ENCODE measurements at regions not wholly inside any gene's neighbourhood (a gene's known extent, or its start where the extent isn't known, plus 50 kb on each side); places are given as distances from the start of the nearest gene placed in this dataset.
"Not testable (repeated sequence)": the region's sequence is repeated elsewhere in the genome, so short reads cannot be mapped to it uniquely, and the experiment has no call there.

- peak; percentile 40 for DNase-seq (ENCODE audit: low spot score)
- no peak for TF ChIP-seq CTCF (IDR thresholded peaks at IDR 0.05; ENCODE audit: extremely low read depth, insufficient read depth, missing control alignments)
- in situ Hi-C loops (cut with MboI; ENCODE audit: low pct_unique_long_range_greater_than_20kb, low sequenced_read_pairs, unreplicated experiment), result no loop called here
These were observed 1529.3 kb upstream of the TPTE start for GRCh38 chr21:8991968-8992621.

- DNase-seq (ENCODE audit: low spot score), result no peak
- TF ChIP-seq CTCF (IDR thresholded peaks at IDR 0.05; ENCODE audit: extremely low read depth, insufficient read depth, missing control alignments), result no peak
- in situ Hi-C loops (cut with MboI; ENCODE audit: low pct_unique_long_range_greater_than_20kb, low sequenced_read_pairs, unreplicated experiment), result no loop called here
These were observed 1528.6 kb upstream of the TPTE start for GRCh38 chr21:8992731-8993174.

GRCh38 chr21:8993284-8993942 lies 1528.0 kb upstream of the TPTE start:
- TF ChIP-seq CTCF (IDR thresholded peaks at IDR 0.05; ENCODE audit: extremely low read depth, insufficient read depth, missing control alignments), result no peak
- in situ Hi-C loops (cut with MboI; ENCODE audit: low pct_unique_long_range_greater_than_20kb, low sequenced_read_pairs, unreplicated experiment), result no loop called here
- no peak for DNase-seq (ENCODE audit: low spot score)

GRCh38 chr21:8993943-8994639 lies 1527.3 kb upstream of the TPTE start:
- in situ Hi-C loops (cut with MboI; ENCODE audit: low pct_unique_long_range_greater_than_20kb, low sequenced_read_pairs, unreplicated experiment), result no loop called here
- DNase-seq (ENCODE audit: low spot score), result peak; percentile 32
- TF ChIP-seq CTCF (IDR thresholded peaks at IDR 0.05; ENCODE audit: extremely low read depth, insufficient read depth, missing control alignments), result no peak

GRCh38 chr21:8994640-8995511 lies 1526.5 kb upstream of the TPTE start:
- in situ Hi-C loops (cut with MboI; ENCODE audit: low pct_unique_long_range_greater_than_20kb, low sequenced_read_pairs, unreplicated experiment), result no loop called here
- no peak for TF ChIP-seq CTCF (IDR thresholded peaks at IDR 0.05; ENCODE audit: extremely low read depth, insufficient read depth, missing control alignments)
- DNase-seq (ENCODE audit: low spot score), result peak; percentile 32

GRCh38 chr21:8996487-8996968 lies 1524.9 kb upstream of the TPTE start:
- DNase-seq (ENCODE audit: low spot score); in situ Hi-C loops (cut with MboI; ENCODE audit: low pct_unique_long_range_greater_than_20kb, low sequenced_read_pairs, unreplicated experiment): not testable (repeated sequence)

Measured in GM13977 (cell line).